SK-N-SH treated with all-trans-retinoic acid at 6 μM for 48 hours (cell line): ENCODE measurements at regions not wholly inside any gene's neighbourhood (a gene's known extent, or its start where the extent isn't known, plus 50 kb on each side); places are given as distances from the start of the nearest gene placed in this dataset.

Experiments
- OSR1 ChIP-seq: fragments of 250-450 bp; sonication (Bioruptor Pico); IDR thresholded peaks from 2 replicates; pipeline ENCODE4 v1.8.0; 2022; ENCODE audit warnings: moderate library complexity, mild to moderate bottlenecking, inconsistent platforms
- RARB ChIP-seq: fragments of 250-450 bp; sonication (Bioruptor Pico); IDR thresholded peaks from 2 replicates; pipeline ENCODE4 v1.8.0; 2021; ENCODE audit warnings: mild to moderate bottlenecking, moderate library complexity

GRCh38 chr4:186902361-186902760 lies 178.7 kb upstream of the FAT1 start:
- TF ChIP-seq RARB (CRISPR knock-in tag) (no peak), OSR1 (CRISPR knock-in tag) (no peak)
